ENCODE measurements at regions not wholly inside any gene's neighbourhood (a gene's known extent, or its start where the extent isn't known, plus 50 kb on each side); places are given as distances from the start of the nearest gene placed in this dataset.

- TF ChIP-seq EZH2 (IDR thresholded peaks at IDR 0.05; ENCODE audit: insufficient read depth, poor library complexity, severe bottlenecking) (no peak), EZH2phosphoT487 (IDR thresholded peaks at IDR 0.05; ENCODE audit: insufficient read depth, low read depth) (no peak)
Measured at GRCh38 chr4:122531038-122531437, 74.5 kb upstream of the IL2 start.
